GM21619 (cell line): ENCODE measurements at regions not wholly inside any gene's neighbourhood (a gene's known extent, or its start where the extent isn't known, plus 50 kb on each side); places are given as distances from the start of the nearest gene placed in this dataset.

Experiments
- ATAC-seq: cut with Tn5 transposase; IDR thresholded peaks from one replicate; pipeline ENCODE4 v1.9.1; 2021; ENCODE audit not compliant: unreplicated experiment

DNA sequence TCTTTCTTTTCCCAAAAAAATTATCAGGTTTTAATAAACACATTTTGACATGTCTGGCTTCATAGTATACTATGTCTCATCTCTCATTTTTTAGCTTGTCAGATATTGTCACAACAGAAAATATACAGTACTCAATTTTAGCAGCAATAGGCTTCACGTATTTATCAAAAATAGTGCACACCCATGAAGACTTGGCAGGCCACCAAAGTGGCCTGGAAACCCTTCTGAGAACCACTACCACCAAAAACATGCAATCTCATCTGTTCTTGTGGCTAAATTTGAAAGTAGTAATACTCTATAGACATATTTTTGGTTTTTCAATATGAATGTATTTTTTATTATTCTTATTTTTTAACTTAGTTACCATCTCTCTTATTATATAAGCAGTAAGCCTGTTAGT, 1094.5 kb upstream of the LRRN3 start:
- ATAC-seq, result no peak

DNA sequence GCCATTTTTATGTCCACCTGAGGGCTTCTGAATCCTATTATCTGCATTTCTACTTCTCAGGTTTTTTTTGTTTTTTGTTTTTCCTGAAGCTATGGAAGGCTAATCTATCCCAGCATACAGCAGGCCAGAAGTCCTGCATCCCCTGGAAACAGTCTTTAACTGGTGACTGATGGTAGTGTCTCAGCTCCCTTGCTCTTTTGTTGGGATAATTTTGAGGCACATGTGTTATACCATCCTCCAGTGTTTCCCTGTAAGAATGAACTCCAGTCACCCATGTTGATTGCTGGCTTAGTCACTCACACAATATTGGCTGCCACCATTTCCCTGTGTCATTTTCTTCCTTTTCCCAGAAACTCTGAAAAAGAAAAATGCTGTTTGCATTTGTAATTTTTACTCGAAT, 1094.0 kb upstream of the LRRN3 start:
- ATAC-seq, result no peak

DNA sequence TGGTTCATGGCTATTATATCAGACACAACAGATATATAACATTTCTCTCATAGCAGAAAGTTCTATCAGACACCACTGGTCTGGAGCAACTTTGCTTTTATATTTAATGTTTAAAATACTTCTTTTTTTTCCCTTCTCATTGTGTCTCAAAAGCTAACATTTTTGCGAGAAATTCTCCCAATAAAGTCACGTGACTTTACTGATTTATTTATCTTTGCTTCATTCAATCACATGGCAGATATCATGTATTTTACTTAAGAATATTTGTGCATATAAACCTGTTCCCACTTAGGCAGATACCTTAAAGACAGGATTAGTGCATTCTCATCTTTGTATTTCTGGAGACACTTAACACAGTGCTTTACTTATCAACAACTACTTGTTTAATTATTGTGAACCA, 1093.1 kb upstream of the LRRN3 start:
- ATAC-seq, result no peak

DNA sequence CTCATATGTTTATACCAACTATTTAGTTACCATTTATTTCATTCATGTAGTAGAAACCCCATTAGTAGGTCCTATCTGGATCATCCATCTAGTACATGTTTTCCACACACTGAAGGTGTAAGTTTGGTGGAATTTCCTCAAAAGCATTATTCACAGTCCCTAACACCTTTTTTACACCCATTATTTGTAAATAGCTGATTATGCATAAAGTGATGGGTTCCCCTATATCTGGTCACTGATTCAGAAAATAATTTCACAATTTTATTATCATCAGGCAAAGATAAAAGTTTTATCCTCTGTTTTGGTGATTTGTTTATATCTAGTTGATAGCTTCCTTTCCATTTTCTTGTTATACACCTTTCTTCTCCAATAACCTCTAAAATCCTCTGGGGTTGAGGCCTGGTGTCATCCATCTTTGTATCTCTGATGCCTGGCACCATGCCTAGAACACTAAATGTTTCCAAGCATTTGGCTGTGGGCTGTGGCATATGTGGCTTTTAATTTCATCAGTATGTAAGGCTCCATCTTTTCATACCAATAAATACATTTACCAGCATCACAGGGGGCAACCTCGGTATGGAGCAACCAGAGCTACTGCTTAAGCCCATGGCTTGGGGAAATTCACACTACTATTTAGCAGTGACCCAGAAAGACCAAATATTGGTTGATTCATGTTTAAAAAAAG, 1089.5 kb upstream of the LRRN3 start:
- ATAC-seq, result no peak

DNA sequence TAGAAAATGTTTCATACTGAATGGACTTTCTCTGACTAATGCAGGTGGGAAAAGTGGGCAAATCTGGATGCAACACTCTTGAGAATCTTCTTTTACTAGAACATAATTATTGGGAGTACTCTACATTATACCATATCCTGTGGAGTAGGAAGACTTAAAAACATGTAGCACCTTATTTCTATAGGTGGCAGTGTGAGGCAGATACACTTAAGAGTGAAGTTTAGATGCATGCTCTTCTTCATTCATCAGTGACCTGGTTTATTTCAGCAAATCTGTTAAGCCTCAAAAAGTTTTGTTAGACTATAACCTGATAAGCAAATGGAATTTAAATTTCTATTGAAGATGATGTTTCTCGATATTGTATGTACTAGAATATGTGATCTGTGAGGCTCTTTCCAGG, 1087.1 kb upstream of the LRRN3 start:
- no peak for ATAC-seq

DNA sequence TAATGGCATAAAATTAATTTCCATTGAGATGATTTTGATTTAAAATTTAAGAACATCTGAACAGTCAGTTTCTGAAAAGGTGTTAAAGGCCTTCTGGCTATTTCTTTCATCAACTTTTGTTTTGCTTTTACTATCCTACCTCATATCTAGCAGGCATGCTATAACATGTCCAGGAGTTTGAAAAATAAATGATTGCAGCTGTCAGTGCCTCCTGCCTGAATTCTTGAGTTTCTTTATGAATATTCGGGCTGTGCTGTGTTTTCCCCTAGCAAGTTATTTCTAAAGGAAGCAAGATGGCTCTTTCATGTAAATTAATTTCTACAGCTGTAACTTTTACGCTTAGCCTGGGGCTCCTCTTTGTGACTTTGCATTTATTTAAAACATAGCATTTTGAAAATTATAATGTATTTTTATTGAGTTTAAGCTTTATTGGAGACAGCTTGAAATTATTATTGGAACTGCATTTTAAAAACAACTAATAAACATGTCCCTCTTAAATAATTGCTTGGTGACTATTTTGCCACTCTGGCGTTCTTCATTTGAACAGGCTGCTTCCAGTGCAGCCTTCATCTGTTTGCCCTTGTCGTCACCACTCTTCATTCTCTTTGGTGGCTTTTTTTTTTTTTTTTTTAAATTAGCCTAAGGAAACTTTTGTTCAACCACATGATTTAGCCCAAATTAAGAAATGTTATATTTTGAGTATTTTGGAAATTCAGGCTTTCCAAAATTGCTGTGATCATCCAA, 1083.4 kb upstream of the LRRN3 start:
- ATAC-seq, result no peak

DNA sequence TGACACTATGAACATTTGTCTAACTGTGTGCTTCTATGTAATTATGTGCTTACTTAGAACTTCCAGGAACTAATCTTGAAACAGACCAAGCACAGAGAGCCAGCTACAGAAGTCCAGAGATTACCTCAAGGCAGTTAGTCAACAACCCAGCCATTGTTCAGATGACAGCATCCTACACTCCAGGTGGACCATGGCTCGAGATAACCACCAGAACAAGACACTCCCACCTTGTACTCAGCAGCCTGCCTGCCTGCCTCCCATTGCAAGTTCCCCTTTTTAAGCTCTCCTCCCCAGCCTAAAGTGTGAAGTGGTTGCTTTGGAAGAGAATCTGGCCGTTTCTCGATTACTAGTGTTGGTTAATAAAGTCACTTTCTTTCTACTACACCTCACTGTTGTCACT, 1080.6 kb upstream of the LRRN3 start:
- ATAC-seq, result no peak

DNA sequence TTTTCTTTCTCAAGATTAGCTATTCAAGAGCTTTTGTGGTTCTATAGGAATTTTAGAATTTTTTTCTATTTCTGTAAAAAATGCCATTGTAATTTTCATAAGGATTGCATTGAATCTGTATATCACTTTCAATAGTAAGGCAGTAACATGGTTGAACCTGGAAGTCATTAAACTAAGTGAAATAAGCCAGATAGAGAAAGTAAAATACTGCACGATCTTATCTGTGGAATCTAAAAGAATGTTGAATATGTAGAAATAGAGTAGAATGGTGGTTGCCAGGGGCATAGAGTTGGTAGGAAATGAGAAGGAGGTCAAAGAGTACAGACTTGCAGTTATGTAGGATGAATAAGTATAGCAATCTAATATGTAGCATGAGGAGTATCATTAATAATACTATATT, 1073.5 kb upstream of the LRRN3 start:
- no peak for ATAC-seq

DNA sequence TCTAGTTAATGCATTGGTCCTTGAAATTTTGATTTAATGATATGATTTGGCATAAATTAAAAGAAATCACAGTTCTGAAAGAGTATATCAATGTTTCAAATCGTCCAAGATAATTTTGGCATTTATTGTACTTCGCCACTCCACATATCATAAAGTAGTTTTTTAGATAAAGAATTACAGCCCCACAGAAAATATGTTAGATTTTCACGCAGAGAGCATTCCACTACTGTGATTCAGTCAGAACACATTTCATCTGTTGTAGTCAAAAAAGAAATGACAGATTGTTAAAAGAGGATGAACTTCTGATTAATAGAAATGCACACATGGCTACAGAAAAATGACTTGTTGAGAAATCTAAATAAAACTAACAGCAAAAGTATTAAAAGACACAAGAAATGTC, 1063.5 kb upstream of the LRRN3 start:
- ATAC-seq, result no peak

DNA sequence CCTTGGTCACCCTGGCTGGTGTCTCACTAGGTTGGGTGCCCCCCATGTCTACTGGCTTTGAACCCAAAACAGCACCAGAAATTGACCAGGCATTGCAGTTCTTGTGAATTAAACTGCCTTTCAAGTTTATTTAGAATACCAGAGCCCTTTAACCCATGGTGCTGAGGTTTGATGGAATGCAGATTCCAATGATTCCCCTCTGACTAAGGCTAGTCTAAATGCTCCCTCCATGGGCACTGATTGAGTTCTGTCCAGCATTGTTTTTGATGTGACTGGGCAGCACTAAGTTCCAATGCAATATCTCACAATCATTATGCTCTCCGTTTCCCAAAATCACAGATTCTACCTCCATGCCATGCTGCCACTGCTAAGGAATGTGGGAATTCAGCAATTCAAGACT, 1047.4 kb upstream of the LRRN3 start:
- ATAC-seq, result no peak

DNA sequence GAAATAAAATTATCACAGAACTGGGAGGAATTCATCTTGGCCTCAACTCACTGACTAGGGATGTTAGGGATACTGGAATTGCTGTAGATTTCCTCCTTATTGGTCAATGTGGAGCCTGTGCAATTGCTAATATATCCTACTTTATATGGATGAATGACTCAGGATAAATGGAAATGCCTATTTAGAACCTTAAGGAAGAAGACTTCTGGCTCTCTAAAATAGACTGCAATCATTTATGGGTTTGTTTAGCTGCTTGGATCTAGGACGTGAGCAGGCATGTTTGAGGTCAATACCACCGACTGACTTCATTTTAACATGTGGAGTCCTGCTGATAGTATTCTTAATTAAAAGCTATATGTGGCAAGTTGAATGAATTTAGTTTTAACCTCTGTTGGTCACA, 1040.1 kb upstream of the LRRN3 start:
- ATAC-seq, result no peak

DNA sequence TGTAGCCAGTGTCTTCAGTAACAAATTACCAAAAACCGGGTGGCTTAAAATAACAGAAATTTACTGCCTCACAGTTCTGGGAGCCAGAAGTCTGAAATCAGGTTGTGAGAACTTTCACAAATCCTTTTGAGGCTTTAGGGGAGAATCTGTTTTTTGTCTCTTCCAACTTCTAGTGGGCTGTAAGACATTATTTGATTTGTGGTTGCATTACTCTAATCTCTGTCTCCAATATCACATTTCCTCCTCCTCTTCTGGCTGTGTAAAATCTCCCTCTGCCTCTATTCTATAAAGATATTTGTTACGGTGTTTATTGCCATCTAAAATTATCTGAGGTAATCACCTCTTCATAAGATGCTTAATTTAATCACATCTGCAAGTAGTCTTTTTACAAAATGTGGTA, 1039.6 kb upstream of the LRRN3 start:
- ATAC-seq, result no peak

DNA sequence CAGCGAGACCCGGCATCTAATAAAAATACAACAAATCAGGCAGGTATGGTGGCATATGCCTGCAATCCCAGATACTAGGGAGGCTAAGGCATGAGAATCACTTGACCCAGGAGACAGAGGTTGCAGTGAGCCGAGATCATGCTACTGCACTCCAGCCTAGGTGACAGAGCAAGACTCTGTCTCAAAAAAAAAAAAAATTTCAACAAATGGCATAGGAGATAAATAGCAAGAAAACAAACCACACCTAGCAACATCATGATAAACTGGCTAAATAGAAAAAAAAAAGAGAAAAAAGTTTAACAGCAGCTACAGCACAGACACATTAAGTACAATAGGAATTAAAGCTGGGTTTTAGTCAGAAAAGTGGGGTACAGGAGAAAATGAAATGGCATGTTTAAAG, 1034.6 kb upstream of the LRRN3 start:
- no peak for ATAC-seq

DNA sequence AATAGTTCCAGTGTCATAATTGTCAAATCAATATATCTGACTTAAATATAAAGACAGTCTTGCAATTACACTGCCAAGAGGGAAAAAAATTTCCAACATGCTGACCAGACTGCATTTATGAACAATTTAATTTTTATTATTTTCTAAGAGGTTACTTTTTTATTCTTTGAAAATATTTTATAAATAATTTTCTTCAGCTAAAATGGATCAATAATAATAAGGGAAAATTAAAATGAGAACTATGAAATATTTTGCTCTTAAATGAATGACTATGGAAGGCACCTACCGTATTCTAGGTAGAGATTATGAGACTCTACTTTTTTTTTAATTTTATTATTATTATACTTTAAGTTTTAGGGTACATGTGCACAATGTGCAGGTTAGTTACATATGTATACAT, 1032.5 kb upstream of the LRRN3 start:
- ATAC-seq, result no peak

DNA sequence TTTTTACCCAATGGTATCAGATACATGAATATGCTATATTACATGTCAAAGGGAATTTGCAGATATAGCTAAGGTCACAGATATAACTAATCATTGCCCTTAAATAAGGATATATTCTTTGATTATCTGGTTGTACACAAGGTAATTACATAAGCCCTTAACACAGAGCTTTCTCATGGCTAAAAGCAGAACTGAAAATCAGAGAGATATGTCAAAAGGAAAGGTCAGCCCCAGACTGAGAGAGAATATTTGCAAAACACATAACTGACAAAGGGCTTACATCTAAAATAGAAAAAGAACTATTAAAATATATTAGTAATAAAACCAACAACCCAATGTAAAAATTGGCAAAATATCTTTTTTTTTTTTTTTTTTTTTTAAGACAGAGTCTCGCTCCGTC, 1029.5 kb upstream of the LRRN3 start:
- ATAC-seq, result no peak

DNA sequence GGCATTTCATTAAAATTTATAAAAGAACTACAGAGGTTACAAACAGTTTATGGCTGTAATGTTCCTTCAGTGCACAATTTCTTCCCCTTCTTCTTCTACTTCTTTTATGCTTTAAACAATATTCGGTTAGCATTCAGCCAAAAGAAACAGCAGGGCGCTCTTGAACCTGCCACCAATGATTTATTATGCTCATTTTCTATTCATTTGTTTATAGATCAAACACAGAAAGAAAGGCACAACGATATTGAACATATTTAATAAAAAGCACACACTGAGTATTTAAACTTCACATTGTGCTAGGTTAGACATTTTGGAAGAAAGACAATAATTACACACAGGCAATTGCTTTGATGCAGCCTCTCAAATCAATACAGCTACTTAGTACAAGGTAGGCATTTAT, 1025.8 kb upstream of the LRRN3 start:
- ATAC-seq, result no peak

DNA sequence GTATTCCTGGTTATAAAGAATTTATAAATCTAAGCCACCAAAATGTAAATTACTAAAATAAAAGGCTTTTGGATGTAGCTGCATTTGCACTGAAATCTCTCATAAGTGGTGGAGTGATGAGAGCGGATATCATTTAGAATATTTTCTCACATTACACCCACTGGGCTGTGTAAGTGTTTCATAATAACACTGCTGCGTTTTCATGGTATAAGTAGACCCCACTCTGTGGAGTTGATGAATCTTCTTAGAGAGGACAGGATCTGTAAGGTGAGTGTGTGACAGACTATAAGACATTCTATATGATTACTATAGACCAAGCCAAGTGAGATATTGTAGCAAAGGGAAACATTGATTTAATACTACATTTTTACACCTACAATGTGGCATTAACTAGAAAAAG, 1024.1 kb upstream of the LRRN3 start:
- ATAC-seq, result no peak

DNA sequence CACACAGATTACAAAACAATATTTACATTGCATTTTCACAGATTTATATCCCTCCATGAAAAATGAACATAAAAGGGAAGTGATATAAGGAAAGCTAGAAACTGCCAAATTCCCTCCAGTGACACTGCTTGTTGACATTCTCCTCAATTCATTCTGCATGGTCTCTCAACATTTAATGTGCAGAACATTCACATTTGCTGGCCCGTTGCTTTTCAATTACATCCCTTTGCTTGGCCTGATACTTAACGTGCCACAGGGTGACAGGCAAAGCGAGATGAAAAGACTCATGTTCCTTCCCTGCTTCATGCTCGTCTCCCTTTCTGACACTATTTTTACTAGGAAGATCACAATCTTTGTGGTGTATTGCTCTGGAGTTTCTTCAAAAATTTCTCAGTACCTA, 1019.7 kb upstream of the LRRN3 start:
- ATAC-seq, result no peak

DNA sequence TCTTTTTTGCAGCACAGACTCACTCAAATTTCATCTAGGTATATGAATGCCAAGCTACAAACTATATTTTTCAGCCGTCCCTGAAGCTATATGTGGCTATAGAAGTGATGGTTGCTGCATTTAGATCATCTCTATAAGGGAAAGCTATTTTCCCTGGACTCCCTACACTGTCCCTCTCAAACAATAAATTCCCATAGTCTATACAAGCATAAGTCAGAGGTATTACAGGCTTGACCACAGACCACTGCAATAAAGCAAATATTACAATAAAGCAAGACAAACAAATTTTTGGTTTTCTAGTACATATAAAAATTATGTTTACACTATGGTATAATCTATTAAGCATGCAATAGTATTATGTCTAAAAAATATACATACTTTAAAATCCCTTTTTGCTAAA, 1015.5 kb upstream of the LRRN3 start:
- ATAC-seq, result no peak

DNA sequence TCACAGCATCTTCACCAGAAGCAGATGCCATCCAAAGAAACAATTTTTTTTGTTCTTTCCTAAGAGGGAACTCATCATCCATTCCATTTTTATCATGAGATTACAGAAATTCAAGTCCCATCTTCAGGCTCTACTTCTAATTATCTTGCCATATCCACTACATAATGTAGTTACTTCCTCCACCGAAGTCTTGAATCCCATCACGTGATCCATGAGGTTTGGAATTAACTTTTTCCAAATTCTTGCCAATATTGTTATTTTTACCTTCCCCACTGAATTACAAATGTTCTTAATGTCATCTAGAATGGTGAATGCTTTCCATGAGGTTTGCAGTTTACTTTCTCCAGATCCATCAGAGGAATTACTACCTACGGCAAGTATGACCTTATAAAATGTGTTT, 1014.7 kb upstream of the LRRN3 start:
- no peak for ATAC-seq

DNA sequence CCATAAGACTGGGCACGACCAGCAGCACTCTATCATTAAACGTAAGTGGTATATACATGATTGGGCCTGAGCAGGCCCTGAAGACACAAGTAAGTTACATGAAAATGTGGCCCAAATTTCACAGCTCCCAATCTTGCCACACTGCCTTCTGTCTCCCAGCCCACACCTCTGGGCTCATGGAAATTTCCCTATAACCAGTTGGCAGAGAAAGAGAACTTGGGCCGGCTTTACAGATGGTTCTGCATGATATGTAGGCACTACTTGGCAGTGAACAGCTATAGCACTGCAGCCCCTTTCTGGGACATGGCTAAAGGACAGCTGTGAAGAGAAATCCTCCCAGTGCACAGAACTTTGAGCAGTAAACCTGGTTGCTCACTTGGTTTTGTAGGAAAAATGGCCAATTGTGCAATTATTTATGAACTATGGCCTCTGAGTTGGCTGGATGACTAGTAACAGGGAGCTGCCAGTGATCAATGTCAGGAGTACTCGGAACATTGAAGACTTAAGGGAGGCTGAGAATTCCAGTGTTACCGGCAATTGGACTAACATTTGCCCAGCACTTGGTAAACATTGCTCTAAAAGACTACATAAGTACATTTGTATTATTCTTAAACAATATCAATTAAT, 1006.6 kb upstream of the LRRN3 start:
- no peak for ATAC-seq

DNA sequence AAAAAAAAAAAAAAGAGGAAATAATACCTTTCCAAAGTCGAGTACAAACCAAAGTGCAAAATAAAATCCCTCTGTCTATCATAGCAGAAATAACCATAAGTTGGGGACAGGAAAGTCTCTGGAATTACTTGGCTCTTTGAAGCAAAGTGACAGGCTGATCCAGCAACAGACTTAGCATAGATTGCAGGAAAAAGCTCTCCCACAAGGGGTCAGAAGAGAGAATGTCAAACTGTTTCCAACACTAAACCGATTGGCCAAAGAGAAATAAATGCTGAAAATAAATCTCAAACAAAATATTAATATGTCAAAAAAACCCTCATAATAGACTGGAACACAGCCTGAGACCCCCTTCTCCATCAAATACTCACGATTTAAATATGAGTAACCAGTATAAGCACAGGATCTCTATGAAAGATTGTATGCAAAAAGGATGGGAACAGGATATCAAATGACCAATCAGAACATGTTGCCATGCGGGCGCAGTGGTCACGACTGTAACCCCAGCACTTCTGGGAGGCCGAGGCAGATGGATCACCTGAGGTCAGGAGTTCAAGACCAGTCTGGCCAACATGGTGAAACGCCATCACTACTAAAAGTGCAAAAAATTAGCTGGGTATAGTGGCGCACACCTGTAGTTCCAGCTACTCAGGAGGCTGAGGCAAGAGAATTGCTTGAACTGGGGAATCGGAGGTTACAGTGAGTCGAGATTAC, 1000.7 kb upstream of the LRRN3 start:
- no peak for ATAC-seq
